MCF 10A (cell line): ENCODE measurements at regions not wholly inside any gene's neighbourhood (a gene's known extent, or its start where the extent isn't known, plus 50 kb on each side); places are given as distances from the start of the nearest gene placed in this dataset.

ENCODE experiments used
- BruUV-seq: library from RNA; stranded (reverse); fragments of 400-500 nt; replicated peaks from 2 replicates; lab custom pipeline; 2021; lab: Mats Ljungman, UMichigan
- CTCF ChIA-PET: fragments of 300-600 bp; sonication (Branson Sonifier 250); formaldehyde crosslinking; extraction: SDS; loops from one replicate; lab custom pipeline; 2021; ENCODE audit warnings: antibody characterized with exemption, inconsistent platforms; lab: Yijun Ruan, JAX
- POLR2A ChIA-PET: fragments of 300-600, 350-650 bp; sonication (Branson Sonifier 250); formaldehyde crosslinking; extraction: SDS; loops from one replicate; lab custom pipeline; 2020; ENCODE audit warnings: antibody characterized with exemption, inconsistent platforms; lab: Yijun Ruan, JAX
- DNase-seq: peaks from one replicate; pipeline ENCODE4 v3.0.0-alpha.2; 2018; ENCODE audit not compliant: unreplicated experiment
- H3K27ac Mint-ChIP-seq: one replicate; pipeline ENCODE4 v1.8.0; 2022; ENCODE audit warnings: mild to moderate bottlenecking, low read depth, mixed read lengths; ENCODE audit not compliant: unreplicated experiment
- H3K27me3 Mint-ChIP-seq: one replicate; pipeline ENCODE4 v1.8.0; 2022; ENCODE audit warnings: mixed read lengths; ENCODE audit not compliant: insufficient read depth, unreplicated experiment
- H3K36me3 Mint-ChIP-seq: one replicate; pipeline ENCODE4 v1.8.0; 2022; ENCODE audit warnings: mild to moderate bottlenecking, moderate library complexity, mixed read lengths; ENCODE audit not compliant: insufficient read depth, unreplicated experiment
- H3K4me1 Mint-ChIP-seq: one replicate; pipeline ENCODE4 v1.8.0; 2022; ENCODE audit warnings: mixed read lengths; ENCODE audit not compliant: insufficient read depth, unreplicated experiment
- H3K4me3 Mint-ChIP-seq: one replicate; pipeline ENCODE4 v1.8.0; 2022; ENCODE audit warnings: mild to moderate bottlenecking, moderate library complexity, mixed read lengths; ENCODE audit not compliant: unreplicated experiment
- H3K9me3 Mint-ChIP-seq: one replicate; pipeline ENCODE4 v1.8.0; 2022; ENCODE audit warnings: mixed read lengths; ENCODE audit not compliant: unreplicated experiment
- intact Hi-C: fragments of 100-400 bp; cut with micrococcal nuclease; formaldehyde crosslinking; loops from 2 replicates; pipeline ENCODE4 v1.14.1; 2022
- TF ChIP-seq, protein P1 (sequence below): fragments of 200-600 bp; IDR thresholded peaks from one replicate; pipeline ENCODE4 v1.8.0; 2022; ENCODE audit warnings: antibody characterized with exemption, mild to moderate bottlenecking; ENCODE audit not compliant: unreplicated experiment

DNA sequence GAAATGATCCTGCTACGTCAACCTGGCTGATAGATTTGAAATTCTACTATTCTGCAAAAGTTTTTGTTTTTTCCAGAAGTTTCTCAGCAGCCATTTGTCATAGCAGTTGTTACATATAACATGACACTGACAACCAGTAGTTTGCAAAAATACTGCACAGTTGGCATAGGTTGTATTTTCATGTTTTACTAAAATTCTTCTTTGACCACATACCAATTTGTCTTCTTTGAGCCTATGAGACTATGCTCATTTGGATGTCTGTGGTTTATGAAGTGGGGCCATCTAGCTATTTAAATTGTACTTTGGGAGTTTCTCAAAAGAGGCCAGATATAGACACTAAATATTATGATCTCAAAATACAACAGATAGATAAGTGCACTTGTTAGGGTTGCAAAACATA lies 104.9 kb upstream of the PREP start:
- intact Hi-C loops: no loop called here
- Mint-ChIP-seq H3K27ac (no peak overlapping the region), H3K4me3 (no peak overlapping the region), H3K36me3 (no peaks in the 10 kb centered on the region), H3K9me3 (no peaks in the 10 kb centered on the region), H3K27me3 (no peaks in the 10 kb centered on the region), H3K4me1 (no peaks in the 10 kb centered on the region)
- TF ChIP-seq, protein P1, sequence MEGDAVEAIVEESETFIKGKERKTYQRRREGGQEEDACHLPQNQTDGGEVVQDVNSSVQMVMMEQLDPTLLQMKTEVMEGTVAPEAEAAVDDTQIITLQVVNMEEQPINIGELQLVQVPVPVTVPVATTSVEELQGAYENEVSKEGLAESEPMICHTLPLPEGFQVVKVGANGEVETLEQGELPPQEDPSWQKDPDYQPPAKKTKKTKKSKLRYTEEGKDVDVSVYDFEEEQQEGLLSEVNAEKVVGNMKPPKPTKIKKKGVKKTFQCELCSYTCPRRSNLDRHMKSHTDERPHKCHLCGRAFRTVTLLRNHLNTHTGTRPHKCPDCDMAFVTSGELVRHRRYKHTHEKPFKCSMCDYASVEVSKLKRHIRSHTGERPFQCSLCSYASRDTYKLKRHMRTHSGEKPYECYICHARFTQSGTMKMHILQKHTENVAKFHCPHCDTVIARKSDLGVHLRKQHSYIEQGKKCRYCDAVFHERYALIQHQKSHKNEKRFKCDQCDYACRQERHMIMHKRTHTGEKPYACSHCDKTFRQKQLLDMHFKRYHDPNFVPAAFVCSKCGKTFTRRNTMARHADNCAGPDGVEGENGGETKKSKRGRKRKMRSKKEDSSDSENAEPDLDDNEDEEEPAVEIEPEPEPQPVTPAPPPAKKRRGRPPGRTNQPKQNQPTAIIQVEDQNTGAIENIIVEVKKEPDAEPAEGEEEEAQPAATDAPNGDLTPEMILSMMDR: no peak
- ChIA-PET POLR2A (no interaction called here), CTCF (interaction anchor here (0.6 kb wide), 1 partner anchor 98 kb away, joined by 3 read pairs; no protein-coding TSS in a partner anchor)
- no TSS peak for BruUV-seq
- DNase-seq: no peak

DNA sequence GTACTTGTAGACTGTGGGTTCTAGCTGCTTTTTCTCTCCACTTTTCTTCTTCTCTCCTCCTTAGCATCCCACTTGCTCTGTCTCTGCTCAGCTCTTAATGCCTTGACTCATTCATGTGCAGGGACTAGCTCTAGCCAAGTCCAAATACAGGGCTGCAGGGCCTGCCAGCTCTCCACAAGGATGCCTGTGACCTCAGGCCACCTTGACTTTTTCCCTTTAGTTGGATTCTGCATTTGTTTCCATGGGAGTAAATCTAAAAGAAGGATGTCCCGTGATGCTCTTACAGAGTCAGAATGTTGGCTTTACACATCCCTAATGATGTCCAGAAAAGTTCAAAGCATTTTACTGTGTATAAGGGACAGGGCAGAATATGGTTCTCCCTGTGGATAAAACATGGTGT lies 101.8 kb upstream of the PREP start:
- H3K9me3 Mint-ChIP-seq: no peaks in the 10 kb centered on the region
- no peak overlapping the region for H3K27ac Mint-ChIP-seq
- no peaks in the 10 kb centered on the region for H3K4me1 Mint-ChIP-seq
- no peaks in the 10 kb centered on the region for H3K36me3 Mint-ChIP-seq
- ChIA-PET CTCF (interaction anchor here (0.8 kb wide), 1 partner anchor 19 kb away, joined by 3 read pairs; no protein-coding TSS in a partner anchor), POLR2A (no interaction called here)
- H3K27me3 Mint-ChIP-seq: no peaks in the 10 kb centered on the region
- intact Hi-C loops: no loop called here
- no peak for DNase-seq
- TF ChIP-seq, protein P1: no peak
- no TSS peak for BruUV-seq
- no peak overlapping the region for H3K4me3 Mint-ChIP-seq

DNA sequence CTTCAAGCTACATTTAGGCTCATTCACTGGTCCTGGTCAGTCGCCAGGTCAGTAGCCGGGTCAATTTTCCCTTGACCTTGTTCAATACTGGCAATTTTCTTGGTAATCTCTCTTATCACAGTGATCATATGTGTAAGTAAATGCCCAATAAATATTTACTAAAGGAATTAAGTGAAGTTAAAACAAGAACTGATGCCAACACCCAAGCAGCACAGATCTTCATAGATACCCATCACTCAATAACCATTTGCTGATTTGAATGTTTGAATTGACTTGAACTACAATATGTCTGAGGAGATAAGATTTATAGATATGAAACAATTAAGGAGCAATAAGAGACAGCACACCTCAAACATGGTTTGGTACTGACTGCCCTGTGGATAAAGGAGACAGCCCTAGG lies 100.8 kb upstream of the PREP start:
- no peak overlapping the region for H3K27ac Mint-ChIP-seq
- H3K4me3 Mint-ChIP-seq: no peak overlapping the region
- DNase-seq: no peak
- ChIA-PET CTCF (interaction anchor here (0.6 kb wide), 1 partner anchor 22 kb away, joined by 4 read pairs; no protein-coding TSS in a partner anchor), POLR2A (no interaction called here)
- no peaks in the 10 kb centered on the region for H3K4me1 Mint-ChIP-seq
- no peaks in the 10 kb centered on the region for H3K36me3 Mint-ChIP-seq
- H3K9me3 Mint-ChIP-seq: no peaks in the 10 kb centered on the region
- no peaks in the 10 kb centered on the region for H3K27me3 Mint-ChIP-seq
- intact Hi-C loops: no loop called here
- TF ChIP-seq, protein P1: no peak
- BruUV-seq: no TSS peak

DNA sequence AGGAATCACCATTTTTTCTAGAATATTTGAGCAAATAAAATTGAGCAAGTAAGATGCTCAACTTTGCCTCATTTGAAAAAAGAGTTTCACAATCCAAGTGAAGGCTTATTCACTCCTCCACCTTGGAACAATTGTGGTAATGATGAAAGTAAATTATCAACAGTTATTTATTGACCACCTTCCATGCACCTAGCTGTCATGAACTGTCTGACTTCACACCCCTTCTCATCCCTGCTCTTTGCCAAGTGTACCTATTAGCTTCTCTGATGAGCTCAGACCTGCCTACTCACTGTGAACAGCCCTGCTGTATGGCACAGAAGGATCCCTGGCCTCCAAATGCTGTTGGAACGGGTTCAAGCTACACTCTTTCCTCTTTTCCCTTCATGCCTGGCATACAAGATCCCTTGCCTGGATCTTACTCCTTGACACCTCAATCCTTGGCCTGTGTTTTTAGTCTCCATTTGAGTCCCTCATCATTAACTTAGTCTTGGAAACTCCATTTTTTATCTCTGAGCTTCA lies 99.0 kb upstream of the PREP start:
- H3K36me3 Mint-ChIP-seq: no peaks in the 10 kb centered on the region
- no peaks in the 10 kb centered on the region for H3K27me3 Mint-ChIP-seq
- ChIA-PET POLR2A (interaction anchor here (0.6 to 0.7 kb wide), 3 partner anchors 244 to 680 kb away, joined by 3 read pairs; no protein-coding TSS in a partner anchor), CTCF (interaction anchor here (0.5 to 1.6 kb wide), 7 partner anchors 19 to 781 kb away, joined by 3 to 4 read pairs (median 3); no protein-coding TSS in a partner anchor)
- no peak overlapping the region for H3K4me3 Mint-ChIP-seq
- no peaks in the 10 kb centered on the region for H3K9me3 Mint-ChIP-seq
- no peak for DNase-seq
- H3K27ac Mint-ChIP-seq: no peak overlapping the region
- TF ChIP-seq, protein P1: no peak
- BruUV-seq: no TSS peak
- intact Hi-C loops: no loop called here
- H3K4me1 Mint-ChIP-seq: no peaks in the 10 kb centered on the region
